GM21786 (cell line): ENCODE measurements at regions not wholly inside any gene's neighbourhood (a gene's known extent, or its start where the extent isn't known, plus 50 kb on each side); places are given as distances from the start of the nearest gene placed in this dataset.

Experiments
- ATAC-seq: cut with Tn5 transposase; IDR thresholded peaks from one replicate; pipeline ENCODE4 v1.9.1; 2021; ENCODE audit not compliant: unreplicated experiment

DNA sequence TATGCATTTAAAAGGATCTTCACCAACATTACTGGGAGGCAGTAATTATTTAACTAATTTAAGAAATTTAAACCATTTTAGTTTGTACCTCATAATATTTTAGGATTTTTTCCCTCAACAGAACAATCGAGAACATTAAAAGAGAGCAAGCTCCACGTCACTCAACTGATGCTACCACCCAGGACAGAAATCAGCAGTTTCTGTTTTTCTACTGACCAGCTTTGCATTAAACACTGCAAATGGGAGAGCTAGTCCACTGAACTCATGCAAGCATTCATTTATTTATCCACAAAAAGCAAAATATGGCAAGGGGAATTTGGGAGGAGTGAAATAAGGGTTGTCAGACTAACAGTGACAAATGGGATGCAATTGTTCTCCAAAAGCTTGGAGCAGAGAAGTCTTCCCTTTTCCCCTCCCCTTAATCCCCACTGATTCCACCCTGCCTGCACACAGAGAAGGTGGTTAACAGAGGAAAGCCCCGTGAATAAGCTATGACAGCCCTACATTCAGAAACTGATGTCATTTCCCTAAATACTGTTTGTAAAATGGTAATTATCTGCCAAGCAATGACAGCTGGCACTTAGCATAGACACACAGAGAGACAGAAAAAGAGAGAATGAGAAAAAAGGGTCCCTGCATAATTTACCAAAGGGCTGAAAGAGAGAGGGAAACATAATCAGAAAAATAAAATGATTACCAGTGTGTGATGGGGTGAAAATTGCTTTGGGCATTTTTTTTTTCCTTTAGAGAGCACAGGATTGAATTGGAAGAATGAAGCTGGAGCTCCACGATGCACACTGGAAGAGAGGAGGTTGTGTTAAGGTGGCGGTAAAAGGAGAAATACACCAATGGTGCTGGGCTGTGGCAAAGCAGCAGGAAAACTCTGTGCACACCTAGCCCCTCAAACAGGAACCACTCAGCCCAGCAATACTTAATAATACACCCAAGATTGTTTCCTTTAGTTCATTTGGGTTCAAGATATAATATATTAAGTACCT is 777.4 kb downstream of the TUSC7 start:
- peak; percentile 78 for ATAC-seq

DNA sequence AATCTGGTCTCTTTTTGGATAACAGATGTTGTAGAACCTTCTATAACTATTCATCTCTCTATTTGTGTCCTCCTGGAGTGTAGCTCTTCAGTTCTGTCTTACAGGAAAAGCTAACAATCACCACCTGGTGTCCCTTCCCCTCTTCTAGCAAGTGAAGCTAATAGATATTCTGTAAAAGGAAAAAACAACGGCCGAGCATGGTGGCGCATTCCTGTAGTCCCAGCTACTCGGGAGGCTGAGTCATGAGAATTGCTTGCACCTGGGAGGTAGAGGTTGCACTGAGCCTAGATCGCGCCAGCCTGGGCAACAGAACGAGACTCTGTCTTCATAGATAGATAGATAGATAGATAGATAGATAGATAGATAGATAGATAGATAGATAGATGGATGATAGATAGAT is 779.4 kb downstream of the TUSC7 start:
- ATAC-seq: no peak

DNA sequence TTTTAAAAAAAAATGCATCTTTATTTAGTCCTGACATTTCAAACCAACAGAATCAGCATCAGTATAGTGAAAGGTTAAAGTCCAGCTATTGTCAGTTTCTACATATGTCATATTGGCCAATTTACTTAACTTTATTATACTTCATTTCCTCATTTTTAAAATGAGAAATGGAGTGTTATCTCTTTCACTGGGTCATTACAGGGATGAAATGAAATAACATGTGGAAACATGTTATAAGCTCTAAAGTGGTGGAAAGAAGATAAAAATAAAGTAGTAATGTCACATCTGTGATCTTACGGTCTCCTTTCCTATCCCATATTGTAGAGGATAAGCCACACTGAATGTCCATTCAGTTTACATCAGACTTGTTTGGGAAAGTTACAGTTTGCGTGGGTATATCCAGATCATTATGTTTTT is 780.1 kb downstream of the TUSC7 start:
- ATAC-seq: no peak

DNA sequence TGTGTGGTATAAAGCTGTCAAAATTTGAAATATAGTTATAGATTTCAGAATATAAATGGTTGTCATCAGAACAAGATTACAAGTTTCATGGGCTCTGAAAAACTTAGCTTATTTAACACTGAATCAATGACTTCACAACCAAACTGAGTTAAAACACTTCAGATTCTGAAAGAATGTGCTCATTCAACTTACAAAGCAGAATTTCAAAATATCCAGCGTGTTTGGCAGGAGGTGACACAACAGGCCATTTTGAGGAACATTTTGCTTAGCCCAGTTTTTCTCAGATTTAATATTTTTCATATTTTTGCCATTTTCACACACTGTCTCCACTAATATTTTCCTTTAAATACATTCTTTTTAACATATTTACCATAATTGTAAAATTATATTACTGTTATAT is 781.1 kb downstream of the TUSC7 start:
- ATAC-seq: no peak

DNA sequence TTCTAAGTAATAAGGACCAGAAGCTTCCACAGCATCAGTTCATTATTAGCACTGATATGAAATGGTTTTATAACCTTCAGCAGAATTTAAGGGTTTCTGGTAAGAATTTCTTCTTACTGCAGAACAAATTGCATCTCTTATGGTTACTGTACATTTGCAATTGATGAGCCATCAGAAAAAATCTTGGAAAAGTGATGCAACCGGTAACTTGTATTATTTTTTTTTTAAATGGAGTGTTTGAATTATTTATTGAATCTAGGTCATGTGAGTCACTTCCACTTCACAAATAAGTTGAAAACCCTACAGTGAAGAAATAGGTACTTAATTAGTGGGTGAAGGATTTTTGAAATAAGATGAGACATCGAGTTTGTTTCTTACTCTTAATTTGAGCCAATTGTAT is 786.0 kb downstream of the TUSC7 start:
- no peak for ATAC-seq

DNA sequence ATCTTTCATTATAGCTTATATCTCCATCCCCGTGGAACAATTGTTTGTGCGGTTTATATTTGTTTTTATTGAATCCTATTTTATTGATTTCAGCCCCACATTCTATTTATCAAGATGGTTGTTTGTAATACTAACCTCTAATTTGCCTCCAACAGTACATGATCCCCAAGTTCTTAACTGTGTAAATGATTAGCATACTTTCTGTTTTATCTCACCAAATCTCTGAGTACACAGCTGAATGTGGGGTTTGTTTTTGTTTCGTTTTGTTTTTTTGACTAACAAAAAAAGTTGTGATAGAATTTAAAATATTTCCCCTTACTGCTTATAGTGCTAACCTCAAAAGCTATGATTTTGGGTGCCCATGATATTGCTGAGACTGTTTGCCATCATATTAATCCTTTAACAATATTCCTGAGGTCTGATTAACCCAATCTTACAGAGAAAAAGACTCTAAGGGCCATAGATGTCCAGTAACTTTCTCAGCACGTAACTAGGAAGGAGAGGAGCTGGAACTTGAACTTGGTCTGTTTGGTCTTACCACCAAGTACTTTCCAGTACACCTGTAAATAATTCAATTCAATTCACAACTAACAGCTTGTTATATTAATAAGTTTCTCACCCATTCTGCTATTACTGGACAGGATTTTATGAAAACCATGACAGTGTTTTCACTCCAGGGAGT is 789.8 kb downstream of the TUSC7 start:
- ATAC-seq: peak; percentile 70

DNA sequence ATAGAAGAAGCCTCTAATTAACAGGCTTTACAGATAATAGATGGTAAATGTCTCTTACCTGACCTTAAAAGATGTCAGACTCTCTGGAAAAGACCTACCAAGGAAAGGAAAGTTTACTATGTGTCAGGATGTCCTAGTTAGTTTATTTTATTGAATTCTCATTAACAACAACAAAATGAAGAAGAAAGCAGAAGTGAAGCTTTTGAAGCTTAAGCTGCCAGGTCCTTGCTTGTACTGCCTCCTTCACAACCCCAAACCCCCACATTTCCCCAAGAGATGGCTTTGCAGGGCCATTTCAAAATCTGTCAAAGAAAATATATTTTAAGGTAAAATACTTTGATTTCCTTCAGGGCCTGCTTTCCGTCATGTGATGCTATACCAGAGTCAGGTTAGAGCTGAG is 798.4 kb downstream of the TUSC7 start:
- no peak for ATAC-seq

DNA sequence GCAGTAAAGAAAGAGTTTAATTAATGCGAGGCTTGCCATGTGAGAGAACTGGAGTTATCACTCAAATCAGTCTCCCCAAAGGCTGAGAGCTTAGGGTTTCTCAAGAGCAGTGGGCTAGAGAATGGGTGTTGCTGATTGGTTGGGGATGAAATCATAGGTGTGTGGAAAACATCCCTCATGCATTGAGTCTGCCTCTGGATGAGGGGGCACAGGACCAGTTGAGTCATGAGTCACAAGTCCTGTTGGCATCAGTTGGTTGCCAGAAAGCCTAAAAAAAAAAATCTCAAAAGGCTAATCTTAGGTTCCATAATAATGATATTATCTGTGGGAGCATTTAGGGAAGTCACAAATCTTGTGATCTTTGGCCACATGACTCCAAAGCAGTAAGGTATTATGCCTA is 800.3 kb downstream of the TUSC7 start:
- no peak for ATAC-seq

DNA sequence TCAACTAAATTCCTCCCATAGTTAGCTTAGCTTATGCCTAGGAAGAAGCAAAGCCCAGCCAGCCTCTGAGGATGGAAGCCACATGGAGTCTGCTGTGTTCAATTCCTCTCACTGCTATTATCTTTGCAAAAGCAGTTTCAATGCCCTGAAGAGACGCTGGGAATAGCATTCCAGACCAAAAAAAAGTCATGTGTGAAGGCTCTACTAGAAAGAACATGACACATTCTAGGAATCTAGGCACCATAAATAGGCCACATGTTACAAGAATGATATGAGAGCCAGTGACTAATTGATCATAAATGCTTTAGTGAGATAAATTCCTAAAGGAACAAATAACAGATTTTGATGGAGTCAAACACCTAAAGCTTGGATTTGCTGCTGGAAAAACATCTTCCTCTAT is 800.8 kb downstream of the TUSC7 start:
- ATAC-seq: no peak

DNA sequence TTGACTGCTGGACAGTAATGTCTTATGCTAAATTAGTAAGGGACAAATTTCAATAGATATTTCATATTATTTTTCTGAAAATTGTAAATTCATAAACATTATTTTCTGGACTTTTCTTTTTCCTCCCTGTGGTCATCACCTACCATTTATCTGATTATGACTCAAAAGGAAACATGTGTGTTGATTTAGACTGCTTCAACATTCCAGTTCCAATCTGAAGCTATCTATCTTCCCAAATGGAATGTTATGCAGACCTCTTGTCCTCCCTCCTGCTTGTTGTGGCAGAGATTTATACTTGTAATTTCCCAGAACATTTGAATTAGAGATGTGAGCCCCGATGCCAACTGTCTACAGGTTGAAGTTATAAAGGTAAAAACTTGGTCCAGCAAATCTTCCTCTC is 803.4 kb downstream of the TUSC7 start:
- no peak for ATAC-seq

DNA sequence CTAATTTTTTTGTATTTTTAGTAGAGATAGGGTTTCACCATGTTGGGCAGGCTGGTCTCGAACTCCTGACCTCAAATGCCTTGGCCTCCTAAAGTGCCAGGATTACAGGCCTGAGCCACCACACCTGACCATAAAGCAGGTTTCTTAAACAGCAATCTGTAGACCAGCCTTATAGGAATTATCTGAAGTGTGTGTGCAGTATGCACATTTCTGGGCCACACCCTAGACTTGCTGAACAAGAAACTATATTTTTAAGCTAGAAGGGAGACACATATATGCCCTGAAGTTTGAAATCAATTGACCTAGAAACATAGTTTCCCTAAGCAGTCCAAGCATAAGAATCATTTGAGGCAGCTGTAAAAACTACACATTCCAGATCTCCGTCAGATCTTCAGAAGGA is 805.7 kb downstream of the TUSC7 start:
- ATAC-seq: no peak

DNA sequence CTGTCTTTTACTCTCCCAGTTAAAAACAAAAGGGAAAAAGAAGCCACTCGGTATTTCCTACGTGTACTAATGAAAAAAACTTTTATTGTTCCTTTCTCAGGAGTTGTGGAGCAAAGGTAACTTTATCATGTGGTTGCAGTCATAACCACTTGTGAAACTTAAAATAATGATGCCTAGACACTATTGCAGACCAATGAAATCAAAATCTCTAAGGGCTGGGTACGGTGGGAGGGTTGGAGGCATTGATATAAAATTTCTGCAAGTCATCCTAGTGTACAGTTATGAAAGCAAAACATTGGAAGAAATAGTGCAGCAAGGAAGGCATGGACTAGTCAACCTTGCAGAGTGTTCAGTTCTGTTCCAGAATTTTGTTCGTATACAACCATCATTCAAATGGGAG is 808.8 kb downstream of the TUSC7 start:
- no peak for ATAC-seq

DNA sequence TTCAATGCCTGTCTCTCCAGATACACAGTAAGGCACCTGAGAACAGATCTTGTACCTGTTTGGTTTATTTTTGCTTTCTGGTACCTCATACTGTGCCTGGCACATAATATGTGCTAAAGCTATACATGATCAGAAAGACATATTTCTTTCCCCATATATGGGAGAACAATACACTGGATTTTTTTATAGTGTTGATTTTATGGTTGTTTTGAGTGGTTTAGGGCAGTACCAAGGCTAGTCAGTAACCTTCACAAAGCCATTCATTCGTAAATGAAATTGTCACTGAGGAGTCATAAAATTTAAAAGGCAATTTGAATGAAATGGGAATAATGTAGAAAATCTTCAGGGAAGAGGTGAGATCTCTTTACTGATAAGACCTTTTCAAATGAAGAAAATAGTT is 810.2 kb downstream of the TUSC7 start:
- ATAC-seq: no peak

DNA sequence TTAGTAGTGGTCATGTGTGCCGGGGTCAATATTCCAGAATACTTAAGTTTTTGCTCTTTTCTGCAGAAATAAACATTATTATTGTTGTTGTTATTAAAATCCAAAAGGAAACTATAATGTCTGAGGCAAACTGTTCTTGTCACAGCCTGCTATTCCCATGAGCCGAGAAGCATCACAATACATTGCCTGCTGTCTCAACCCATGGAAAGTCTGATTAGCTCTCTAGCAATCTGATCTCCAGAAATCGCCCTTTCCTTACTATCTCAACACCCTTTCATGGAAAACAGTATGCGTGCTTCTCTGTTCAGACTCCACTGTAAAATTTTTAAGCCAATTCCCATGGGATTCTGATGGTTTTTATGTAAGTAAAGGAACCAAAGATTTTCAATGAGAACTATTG is 811.0 kb downstream of the TUSC7 start:
- no peak for ATAC-seq

DNA sequence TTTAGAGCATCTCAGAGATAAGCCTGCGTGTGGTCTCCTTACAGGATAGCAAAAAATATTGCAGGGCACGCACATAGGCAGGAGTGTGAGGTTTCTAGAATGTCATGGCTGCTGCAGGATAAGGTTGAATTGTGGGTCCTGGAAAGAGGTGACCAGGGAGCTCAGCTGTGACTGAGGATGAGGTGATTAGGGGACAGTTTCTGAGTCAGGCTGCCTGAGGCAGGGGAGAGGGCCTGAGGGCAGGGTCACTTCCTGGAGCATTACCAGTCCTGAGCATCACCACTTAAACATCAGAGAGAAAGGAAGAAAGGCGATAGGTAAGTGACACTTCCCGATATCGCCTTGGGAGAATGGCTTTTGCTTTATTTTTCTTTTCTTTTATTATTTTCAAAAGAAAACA is 813.8 kb downstream of the TUSC7 start:
- ATAC-seq: no peak

DNA sequence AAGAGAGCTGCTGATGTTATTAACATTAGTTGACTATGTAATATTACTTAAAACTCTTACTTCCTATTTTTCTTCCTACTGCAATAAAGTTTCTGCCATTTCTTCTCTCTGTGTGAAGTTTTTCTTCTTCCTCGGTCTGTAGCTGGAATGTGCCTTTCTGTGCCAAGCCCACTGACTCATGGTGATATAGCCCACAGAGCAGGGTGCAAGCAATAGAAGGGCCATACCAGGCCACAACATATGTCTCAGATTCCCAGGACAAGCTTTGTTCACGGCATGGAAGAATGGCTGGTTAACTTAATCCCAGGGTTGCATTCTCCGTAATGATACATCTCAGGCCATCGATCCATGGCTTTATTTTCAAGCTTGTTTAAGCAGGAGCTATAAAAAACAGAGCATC is 815.3 kb downstream of the TUSC7 start:
- ATAC-seq: no peak

DNA sequence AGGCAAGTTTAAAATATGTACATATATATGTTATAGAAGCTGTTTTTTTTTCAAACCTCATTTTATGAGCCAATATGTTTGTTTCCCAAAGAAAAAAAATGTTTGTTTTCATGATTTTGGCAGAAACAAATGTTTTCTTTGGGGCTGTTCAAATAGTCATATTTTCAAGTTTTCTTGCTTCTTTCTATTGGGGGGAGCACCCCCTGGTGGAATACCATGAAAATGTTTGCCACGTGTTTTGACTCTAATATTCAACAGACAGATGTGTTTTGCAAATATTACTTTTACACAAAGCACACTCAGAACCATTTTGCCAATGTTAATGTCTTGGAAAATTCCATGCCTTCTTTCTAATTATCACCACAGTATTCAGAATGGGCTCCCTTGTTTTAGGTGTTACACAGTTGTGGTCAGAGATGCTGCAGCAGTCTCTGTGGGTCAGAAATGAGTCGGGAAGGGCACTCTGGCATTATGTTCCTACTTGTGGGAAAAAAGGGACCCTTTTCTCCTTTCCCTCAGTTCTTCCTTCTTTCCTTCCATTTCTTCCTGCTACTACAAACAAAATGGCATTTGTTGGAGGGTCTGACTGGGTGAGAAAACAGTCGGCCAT is 817.0 kb downstream of the TUSC7 start:
- no peak for ATAC-seq

DNA sequence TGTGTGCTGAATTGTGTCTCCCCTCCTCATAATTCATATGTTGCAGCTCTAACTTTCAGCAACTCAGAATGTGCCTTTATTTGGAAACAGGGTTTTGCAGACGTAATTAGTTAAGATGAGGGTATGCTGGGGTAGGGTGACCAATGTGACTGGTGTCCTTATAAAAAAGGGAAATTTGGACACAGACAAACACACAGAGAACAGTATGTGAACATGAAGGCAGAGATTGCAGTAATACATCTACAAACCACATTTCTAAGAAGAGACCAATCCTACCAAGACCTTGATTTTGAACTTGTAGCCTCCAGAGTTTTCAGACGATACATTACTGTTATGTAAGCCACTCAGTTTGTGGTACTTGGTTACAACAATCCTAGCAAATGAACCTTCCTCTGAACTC is 817.8 kb downstream of the TUSC7 start:
- no peak for ATAC-seq

DNA sequence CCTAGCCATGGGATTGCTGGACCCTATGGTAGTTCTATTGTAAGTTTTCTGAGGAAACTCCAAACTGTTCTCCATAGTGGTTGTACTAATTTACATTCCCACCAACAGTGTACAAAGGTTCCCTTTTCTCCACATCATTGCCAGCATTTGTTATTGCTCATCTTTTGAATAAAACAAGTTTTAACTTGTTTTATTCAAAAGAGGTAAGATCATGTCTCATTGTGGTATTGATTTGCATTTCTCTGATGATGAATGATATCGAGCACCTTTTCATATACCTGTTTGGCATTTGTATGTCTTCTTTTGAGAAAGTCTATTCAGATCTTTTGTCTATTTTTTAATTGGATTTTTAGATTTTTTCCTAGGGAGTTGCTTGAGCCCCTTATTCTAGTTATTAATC is 819.1 kb downstream of the TUSC7 start:
- no peak for ATAC-seq

DNA sequence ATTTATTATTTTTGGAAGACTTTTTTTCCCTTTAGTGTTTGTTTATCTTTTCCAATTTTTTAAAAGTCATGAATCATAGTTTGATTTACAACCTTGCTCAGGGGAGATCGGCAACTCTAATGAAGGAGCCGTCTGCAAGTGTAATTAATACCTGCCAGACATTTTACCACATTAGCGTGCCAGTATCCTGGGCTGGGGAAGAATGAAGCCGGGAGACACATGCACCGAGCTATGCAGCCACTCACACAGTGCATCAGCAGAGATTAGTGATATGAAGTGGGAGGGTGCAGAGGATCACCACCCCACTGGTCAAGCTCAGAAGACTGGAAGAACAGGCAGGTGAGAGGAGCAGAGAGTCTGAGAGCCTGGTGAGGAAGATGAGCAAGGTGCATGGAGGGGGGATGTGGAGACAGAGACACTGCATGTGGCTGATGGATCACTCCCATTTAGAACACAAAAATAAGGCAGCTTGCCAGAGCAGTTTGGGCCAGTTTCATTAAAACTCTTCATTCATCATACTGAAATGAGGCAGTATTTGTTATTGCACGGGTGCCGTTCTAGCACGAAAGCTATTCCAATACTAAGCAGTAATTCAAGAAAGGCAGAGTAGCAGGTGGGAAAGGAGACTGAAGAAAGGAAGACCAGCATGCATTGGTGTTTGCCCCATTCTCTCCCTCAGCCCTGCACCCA is 821.6 kb downstream of the TUSC7 start:
- no peak for ATAC-seq

DNA sequence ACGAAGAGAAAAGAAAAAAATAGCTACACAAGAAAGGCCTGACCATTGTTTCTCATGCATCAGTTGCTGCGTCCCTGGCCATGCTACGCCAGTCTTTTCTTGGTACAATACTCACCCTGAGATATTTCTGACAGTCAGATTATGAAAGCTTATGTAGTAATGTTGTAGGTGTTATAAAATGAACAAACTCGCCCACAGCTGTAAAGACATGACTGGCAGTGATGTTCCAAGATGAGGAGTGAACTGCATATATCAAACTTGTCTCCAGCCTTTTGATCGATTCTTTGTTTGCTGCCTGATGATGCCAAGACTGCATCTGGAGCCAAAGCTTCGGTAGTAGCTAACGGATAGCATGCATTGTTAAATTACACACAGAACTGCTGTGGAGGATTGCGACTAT is 822.7 kb downstream of the TUSC7 start:
- ATAC-seq: no peak
